NAMALWA (cell line): ENCODE measurements at regions not wholly inside any gene's neighbourhood (a gene's known extent, or its start where the extent isn't known, plus 50 kb on each side); places are given as distances from the start of the nearest gene placed in this dataset.
"Not testable (repeated sequence)": the region's sequence is repeated elsewhere in the genome, so short reads cannot be mapped to it uniquely, and the experiment has no call there.

Experiments
- DNase-seq: peaks from one replicate; pipeline ENCODE4 v3.0.0-alpha.2; 2015; ENCODE audit warnings: low spot score

GRCh38 chr9:18032636-18033035, 441.3 kb upstream of the ADAMTSL1 start:
- no peak for DNase-seq

GRCh38 chr9:18036422-18037187, 437.3 kb upstream of the ADAMTSL1 start:
- no peak for DNase-seq

- DNase-seq, result no peak
Measured at GRCh38 chr9:18037981-18038380, 436.0 kb upstream of the ADAMTSL1 start.

GRCh38 chr9:18040327-18040726, 433.6 kb upstream of the ADAMTSL1 start:
- DNase-seq, result no peak

GRCh38 chr9:18043978-18044377, 430.0 kb upstream of the ADAMTSL1 start:
- DNase-seq, result no peak

GRCh38 chr9:18045326-18045725, 428.6 kb upstream of the ADAMTSL1 start:
- DNase-seq, result no peak

- DNase-seq, result no peak
Measured at GRCh38 chr9:18046068-18046467, 427.9 kb upstream of the ADAMTSL1 start.

GRCh38 chr9:18051638-18052037, 422.3 kb upstream of the ADAMTSL1 start:
- DNase-seq, result no peak

- DNase-seq, result no peak
Measured at GRCh38 chr9:18052060-18052459, 421.9 kb upstream of the ADAMTSL1 start.

- DNase-seq, result no peak
Measured at GRCh38 chr9:18056269-18056992, 417.5 kb upstream of the ADAMTSL1 start.

GRCh38 chr9:18056993-18057369, 417.0 kb upstream of the ADAMTSL1 start:
- no peak for DNase-seq

GRCh38 chr9:18058564-18059442, 415.1 kb upstream of the ADAMTSL1 start:
- DNase-seq, result no peak

- DNase-seq, result no peak
Measured at GRCh38 chr9:18059447-18059846, 414.5 kb upstream of the ADAMTSL1 start.

GRCh38 chr9:18060269-18060934, 413.6 kb upstream of the ADAMTSL1 start:
- peak; percentile 28 for DNase-seq

GRCh38 chr9:18061332-18061731, 412.6 kb upstream of the ADAMTSL1 start:
- DNase-seq, result no peak

- DNase-seq, result no peak
Measured at GRCh38 chr9:18061856-18062255, 412.1 kb upstream of the ADAMTSL1 start.

- DNase-seq, result no peak
Measured at GRCh38 chr9:18063856-18064390, 410.0 kb upstream of the ADAMTSL1 start.

- not testable (repeated sequence) for DNase-seq
Measured at GRCh38 chr9:18066608-18067007, 407.3 kb upstream of the ADAMTSL1 start.

- DNase-seq, result no peak
Measured at GRCh38 chr9:18067548-18068120, 406.3 kb upstream of the ADAMTSL1 start.

- no peak for DNase-seq
Measured at GRCh38 chr9:18068900-18069299, 405.1 kb upstream of the ADAMTSL1 start.

- DNase-seq, result no peak
Measured at GRCh38 chr9:18071651-18072060, 402.3 kb upstream of the ADAMTSL1 start.
